Endodermal cell (in vitro differentiated cells): ENCODE measurements at regions not wholly inside any gene's neighbourhood (a gene's known extent, or its start where the extent isn't known, plus 50 kb on each side); places are given as distances from the start of the nearest gene placed in this dataset.

Experiments
- DNase-seq: peaks from one replicate; pipeline ENCODE4 v3.0.0-alpha.2; 2017
- H3K27ac ChIP-seq: 2 replicates; pipeline ENCODE4 v1.5.1; 2013; ENCODE audit warnings: mild to moderate bottlenecking, low read depth, low read length, moderate library complexity
- H3K27me3 ChIP-seq: 2 replicates; pipeline ENCODE4 v1.6.1; 2013; ENCODE audit warnings: mild to moderate bottlenecking, low read length, moderate library complexity; ENCODE audit not compliant: insufficient read depth, control insufficient read depth, poor library complexity, severe bottlenecking
- H3K36me3 ChIP-seq: 2 replicates; pipeline ENCODE4 v1.7.0; 2013; ENCODE audit warnings: mild to moderate bottlenecking, low read length, moderate library complexity; ENCODE audit not compliant: control insufficient read depth, insufficient read depth
- H3K4me1 ChIP-seq: one replicate; pipeline ENCODE4 v1.7.0; 2013; ENCODE audit warnings: low read length; ENCODE audit not compliant: control insufficient read depth, insufficient read depth
- H3K4me3 ChIP-seq: 2 replicates; pipeline ENCODE4 v1.5.1; 2013; ENCODE audit warnings: mild to moderate bottlenecking, low read length, moderate library complexity
- H3K9ac ChIP-seq: 2 replicates; pipeline ENCODE4 v1.6.1; 2013; ENCODE audit warnings: mild to moderate bottlenecking, low read length, moderate library complexity; ENCODE audit not compliant: poor library complexity, severe bottlenecking; ENCODE audit errors: extremely low read depth
- H3K9me3 ChIP-seq: 2 replicates; pipeline ENCODE4 v1.6.1; 2013; ENCODE audit warnings: mild to moderate bottlenecking, low read length, moderate library complexity; ENCODE audit not compliant: control insufficient read depth
- H3K27ac Mint-ChIP-seq: 2 replicates; pipeline ENCODE4 v1.8.0; 2020; ENCODE audit warnings: mixed read lengths
- H3K27me3 Mint-ChIP-seq: 2 replicates; pipeline ENCODE4 v1.8.0; 2021; ENCODE audit warnings: mild to moderate bottlenecking, mixed read lengths; ENCODE audit not compliant: insufficient read depth
- H3K36me3 Mint-ChIP-seq: 2 replicates; pipeline ENCODE4 v1.8.0; 2020; ENCODE audit warnings: low read depth, mixed read lengths
- H3K4me1 Mint-ChIP-seq: 2 replicates; pipeline ENCODE4 v1.8.0; 2020; ENCODE audit warnings: mixed read lengths
- H3K4me3 Mint-ChIP-seq: 2 replicates; pipeline ENCODE4 v1.8.0; 2020; ENCODE audit warnings: mild to moderate bottlenecking, moderate library complexity, mixed read lengths
- H3K9me3 Mint-ChIP-seq: 2 replicates; pipeline ENCODE4 v1.8.0; 2020; ENCODE audit warnings: mild to moderate bottlenecking, mixed read lengths
- CTCF ChIP-seq: fragments of 200-600 bp; sonication (generic); conservative IDR thresholded peaks from 2 replicates; pipeline ENCODE4 v1.5.0; 2021; ENCODE audit warnings: antibody characterized with exemption, mild to moderate bottlenecking
- WGBS, 2 experiments: methylation state at CpG; one replicate each; pipeline versions ENCODE4 v1.1.5 to v1.1.7; 2013; ENCODE audit warnings: missing lambda C conversion rate in 2 of 2, mixed read lengths in 1 of 2; ENCODE audit not compliant: insufficient coverage in 1 of 2, insufficient read length in 1 of 2; 5-methylcytosine and 5-hydroxymethylcytosine counted together

- TF ChIP-seq CTCF, result no peak
- whole genome bisulfite sequencing, 2 experiments, result 90 to 96% methylated on average over 2 to 4 of the region's 4 CpGs
- no peak overlapping the region for H3K4me3 Mint-ChIP-seq
- H3K9me3 ChIP-seq, result no peaks in the 10 kb centered on the region
- H3K27ac Mint-ChIP-seq, result no peak overlapping the region
- H3K36me3 Mint-ChIP-seq, result no peaks in the 10 kb centered on the region
- H3K4me3 ChIP-seq, result no peak overlapping the region
- H3K4me1 Mint-ChIP-seq, result no peaks in the 10 kb centered on the region
- H3K9ac ChIP-seq, result no peak overlapping the region
- H3K27ac ChIP-seq, result no peak overlapping the region
- H3K4me1 ChIP-seq, result no peaks in the 10 kb centered on the region
- peaks cover 1% of the 10 kb centered on the region for H3K27me3 Mint-ChIP-seq
- no peaks in the 10 kb centered on the region for H3K36me3 ChIP-seq
- no peaks in the 10 kb centered on the region for H3K9me3 Mint-ChIP-seq
- no peak for DNase-seq
- no peaks in the 10 kb centered on the region for H3K27me3 ChIP-seq
Measured at GRCh38 chr5:159732220-159732619, 184.1 kb upstream of the ADRA1B start.

GRCh38 chr5:159734366-159734765 lies 181.9 kb upstream of the ADRA1B start:
- Mint-ChIP-seq H3K4me3 (no peak overlapping the region), H3K4me1 (no peaks in the 10 kb centered on the region), H3K27me3 (peaks cover 3% of the 10 kb centered on the region), H3K27ac (no peak overlapping the region), H3K9me3 (no peaks in the 10 kb centered on the region), H3K36me3 (no peaks in the 10 kb centered on the region)
- 98 to 100% methylated on average over 2 of the region's 2 CpGs for WGBS, 2 experiments
- no peak overlapping the region for H3K9ac ChIP-seq
- H3K36me3 ChIP-seq, result no peaks in the 10 kb centered on the region
- H3K4me1 ChIP-seq, result no peaks in the 10 kb centered on the region
- H3K9me3 ChIP-seq, result no peaks in the 10 kb centered on the region
- H3K27me3 ChIP-seq, result no peaks in the 10 kb centered on the region
- H3K27ac ChIP-seq, result no peak overlapping the region
- no peak for DNase-seq
- TF ChIP-seq CTCF, result no peak
- H3K4me3 ChIP-seq, result no peak overlapping the region

- WGBS, 2 experiments, result 89 to 91% methylated on average over 2 of the region's 2 CpGs
- H3K4me1 ChIP-seq, result no peaks in the 10 kb centered on the region
- no peaks in the 10 kb centered on the region for H3K36me3 ChIP-seq
- TF ChIP-seq CTCF, result no peak
- H3K4me1 Mint-ChIP-seq, result no peaks in the 10 kb centered on the region
- peaks cover 3% of the 10 kb centered on the region for H3K27me3 Mint-ChIP-seq
- H3K27me3 ChIP-seq, result no peaks in the 10 kb centered on the region
- H3K9ac ChIP-seq, result no peak overlapping the region
- H3K4me3 ChIP-seq, result no peak overlapping the region
- no peaks in the 10 kb centered on the region for H3K9me3 Mint-ChIP-seq
- H3K27ac ChIP-seq, result no peak overlapping the region
- H3K4me3 Mint-ChIP-seq, result no peak overlapping the region
- no peak for DNase-seq
- H3K36me3 Mint-ChIP-seq, result no peaks in the 10 kb centered on the region
- H3K9me3 ChIP-seq, result no peaks in the 10 kb centered on the region
- no peak overlapping the region for H3K27ac Mint-ChIP-seq
Measured at GRCh38 chr5:159735036-159735435, 181.2 kb upstream of the ADRA1B start.
